Transverse colon (tissue), 4 donors: ENCODE measurements at regions not wholly inside any gene's neighbourhood (a gene's known extent, or its start where the extent isn't known, plus 50 kb on each side); places are given as distances from the start of the nearest gene placed in this dataset.

Experiments
- DNase-seq: peaks from one replicate; pipeline ENCODE4 v3.0.0-alpha.2; 2019
- H3K27ac ChIP-seq, 4 donors: fragments of 200-600 bp; sonication (generic); 2 replicates each; pipeline ENCODE4 v1.5.1; 2016 to 2018; ENCODE audit warnings: inconsistent platforms in 4 of 4
- H3K27me3 ChIP-seq: fragments of 200-600 bp; sonication (generic); 2 replicates; pipeline ENCODE4 v1.5.1; 2017; ENCODE audit warnings: inconsistent platforms
- H3K36me3 ChIP-seq, 4 donors: fragments of 200-600 bp; sonication (generic); 2 replicates each; pipeline ENCODE4 v1.5.1; 2017 to 2019; ENCODE audit warnings: inconsistent platforms in 4 of 4
- H3K4me1 ChIP-seq, 4 donors: fragments of 200-600 bp; sonication (generic); 2 replicates each; pipeline ENCODE4 v1.5.1; 2017 to 2020; ENCODE audit warnings: inconsistent platforms in 4 of 4
- H3K4me3 ChIP-seq, 4 donors: fragments of 200-600 bp; sonication (generic); 1 replicate in 1 of 4; 2 replicates in 3 of 4; pipeline versions ENCODE4 v1.5.1 to v1.6.1; 2017 to 2019; ENCODE audit warnings: inconsistent platforms in 4 of 4
- H3K9me3 ChIP-seq, 2 donors: fragments of 200-600 bp; sonication (generic); 2 replicates each; pipeline ENCODE4 v1.5.1; 2017 to 2019; ENCODE audit warnings: inconsistent platforms in 2 of 2
- CTCF ChIP-seq, 5 experiments: fragments of 200-600 bp in 3 of 5; fragments of 450-650 bp in 2 of 5; sonication (generic) in 3 of 5; IDR thresholded peaks; 1 replicate in 2 of 5; 2 replicates in 3 of 5; pipeline ENCODE4 v1.5.1; 2016 to 2017; ENCODE audit warnings: antibody characterized with exemption in 5 of 5, inconsistent platforms in 3 of 5, mild to moderate bottlenecking in 2 of 5, moderate library complexity in 1 of 5
- EP300 ChIP-seq: sonication (generic); formaldehyde crosslinking; IDR thresholded peaks from one replicate; pipeline ENCODE4 v1.6.1; 2017; ENCODE audit warnings: antibody characterized with exemption, low read depth
- POLR2A ChIP-seq: fragments of 450-650 bp; IDR thresholded peaks from one replicate; pipeline ENCODE4 v1.6.1; 2016; ENCODE audit warnings: antibody characterized with exemption, mild to moderate bottlenecking, moderate library complexity
- POLR2AphosphoS5 ChIP-seq, 3 donors: sonication (generic); formaldehyde crosslinking; IDR thresholded peaks; one replicate each; pipeline ENCODE4 v1.6.1; 2016; ENCODE audit warnings: antibody characterized with exemption in 3 of 3
- WGBS, 2 donors: methylation state at CpG; one replicate each; pipeline ENCODE4 v1.1.5; 2018; ENCODE audit warnings: low coverage in 1 of 2; 5-methylcytosine and 5-hydroxymethylcytosine counted together
- in situ Hi-C, 4 donors: fragments of 200-750 bp; cut with MboI; loops; one replicate each; pipeline versions ENCODE4 v1.15.0 to v1.15.1; 2017; ENCODE audit warnings: low sequenced_read_pairs in 3 of 4, low pct_ligation_motif_present in 1 of 4, low pct_unique_long_range_greater_than_20kb in 1 of 4
- intact Hi-C: fragments of 100-400 bp; cut with DNase I; formaldehyde crosslinking; loops from one replicate; pipeline ENCODE4 v1.15.1; 2023; ENCODE audit warnings: low total_unique reads

GRCh38 chr13:107295416-107296140 is 727.6 kb upstream of the ARGLU1 start:
- in situ Hi-C loops (no loop called here), intact Hi-C loops (no loop called here)
- no peak for DNase-seq
- Histone ChIP-seq H3K27ac (no peak overlapping the region), H3K36me3 (no peaks in the 10 kb centered on the region), H3K4me3 (no peak overlapping the region), H3K4me1 (no peaks in the 10 kb centered on the region), H3K9me3 (no peaks in the 10 kb centered on the region), H3K27me3 (no peaks in the 10 kb centered on the region)
- WGBS, 2 donors, result 71 to 81% methylated on average over 2 of the region's 2 CpGs
- no peak for TF ChIP-seq CTCF (IDR thresholded peaks at IDR 0.05)
- no peak for TF ChIP-seq POLR2AphosphoS5 (IDR thresholded peaks at IDR 0.05)
- no peak for TF ChIP-seq POLR2A
- no peak for TF ChIP-seq EP300

GRCh38 chr13:107293924-107294323 is 726.0 kb upstream of the ARGLU1 start:
- TF ChIP-seq POLR2A, result no peak
- no peak for TF ChIP-seq EP300
- TF ChIP-seq POLR2AphosphoS5 (IDR thresholded peaks at IDR 0.05), result no peak
- TF ChIP-seq CTCF (IDR thresholded peaks at IDR 0.05), result no peak
- no peak overlapping the region for H3K4me3 ChIP-seq
- no peaks in the 10 kb centered on the region for H3K9me3 ChIP-seq
- in situ Hi-C loops (no loop called here), intact Hi-C loops (no loop called here)
- no peak for DNase-seq
- H3K4me1 ChIP-seq, result no peaks in the 10 kb centered on the region
- no peak overlapping the region for H3K27ac ChIP-seq
- no peaks in the 10 kb centered on the region for H3K36me3 ChIP-seq
- 73 to 100% methylated on average over 2 to 3 of the region's 3 CpGs for WGBS, 2 donors
- H3K27me3 ChIP-seq, result no peaks in the 10 kb centered on the region

GRCh38 chr13:107291875-107292274 is 723.9 kb upstream of the ARGLU1 start:
- H3K4me3 ChIP-seq, result no peak overlapping the region
- in situ Hi-C loops, result no loop called here
- H3K9me3 ChIP-seq, result no peaks in the 10 kb centered on the region
- intact Hi-C loops, result no loop called here
- H3K4me1 ChIP-seq, result no peaks in the 10 kb centered on the region
- no peaks in the 10 kb centered on the region for H3K27me3 ChIP-seq
- H3K36me3 ChIP-seq, result no peaks in the 10 kb centered on the region
- no peak overlapping the region for H3K27ac ChIP-seq
- no peak for DNase-seq
- TF ChIP-seq CTCF (IDR thresholded peaks at IDR 0.05) (no peak), POLR2AphosphoS5 (IDR thresholded peaks at IDR 0.05) (no peak), POLR2A (no peak), EP300 (no peak)

GRCh38 chr13:107289540-107289939 is 721.6 kb upstream of the ARGLU1 start:
- 69 to 76% methylated on average over 4 to 5 of the region's 5 CpGs for WGBS, 2 donors
- H3K4me1 ChIP-seq, result no peaks in the 10 kb centered on the region
- H3K27me3 ChIP-seq, result no peaks in the 10 kb centered on the region
- H3K4me3 ChIP-seq, result no peak overlapping the region
- H3K27ac ChIP-seq, result no peak overlapping the region
- H3K9me3 ChIP-seq, result no peaks in the 10 kb centered on the region
- in situ Hi-C loops (no loop called here), intact Hi-C loops (no loop called here)
- no peak for DNase-seq
- H3K36me3 ChIP-seq, result no peaks in the 10 kb centered on the region
- no peak for TF ChIP-seq POLR2A
- TF ChIP-seq POLR2AphosphoS5 (IDR thresholded peaks at IDR 0.05), result no peak
- no peak for TF ChIP-seq CTCF (IDR thresholded peaks at IDR 0.05)
- TF ChIP-seq EP300, result no peak
